GM23248 (cell line): ENCODE measurements at regions not wholly inside any gene's neighbourhood (a gene's known extent, or its start where the extent isn't known, plus 50 kb on each side); places are given as distances from the start of the nearest gene placed in this dataset.

Source experiments
- EZH2 ChIP-seq: fragments of 200-600 bp; sonication (generic); IDR thresholded peaks from 2 replicates; pipeline ENCODE4 v1.6.1; 2018; ENCODE audit warnings: antibody characterized with exemption, mild to moderate bottlenecking; ENCODE audit not compliant: insufficient read depth, poor library complexity, severe bottlenecking
- EZH2phosphoT487 ChIP-seq: fragments of 200-600 bp; sonication (generic); IDR thresholded peaks from 2 replicates; pipeline ENCODE4 v1.6.1; 2018; ENCODE audit warnings: antibody characterized with exemption, moderate library complexity, mild to moderate bottlenecking, low read depth; ENCODE audit not compliant: insufficient read depth

- TF ChIP-seq EZH2 (no peak), EZH2phosphoT487 (no peak)
These were observed 1381.0 kb upstream of the MIR17HG start for GRCh38 chr13:89966524-89966923.
